ENCODE measurements at regions not wholly inside any gene's neighbourhood (a gene's known extent, or its start where the extent isn't known, plus 50 kb on each side); places are given as distances from the start of the nearest gene placed in this dataset.

DNA sequence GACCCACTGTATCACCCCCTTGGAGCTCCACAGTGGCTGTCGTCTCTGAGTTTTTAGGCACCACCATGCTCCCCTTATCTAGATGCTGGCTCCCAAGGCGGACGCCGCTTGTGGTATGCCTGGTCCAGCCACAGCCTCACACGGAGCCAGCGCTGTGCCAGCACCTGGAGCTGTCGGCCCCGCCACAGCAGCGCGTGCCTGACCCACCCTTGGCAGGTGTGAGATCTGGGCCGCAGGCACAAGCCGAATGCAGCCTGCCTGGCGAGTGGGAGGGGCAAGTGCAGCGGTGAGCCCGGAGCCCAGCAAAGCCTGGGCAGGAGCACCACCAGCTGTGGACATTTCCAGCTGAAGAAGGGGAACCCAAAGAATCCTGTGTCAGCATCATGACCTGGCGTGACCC lies 91.9 kb upstream of the BACE2 start:
- TF ChIP-seq CTCF (IDR thresholded peaks at IDR 0.05; ENCODE audit: poor library complexity, severe bottlenecking) (no peak), RAD21 (conservative IDR thresholded peaks at IDR 0.05) (no peak), EZH2 (IDR thresholded peaks at IDR 0.05; ENCODE audit: borderline replicate concordance, insufficient read depth, low read length, poor library complexity, severe bottlenecking) (no peak), POLR2AphosphoS5 (IDR thresholded peaks at IDR 0.05) (no peak), SMC3 (conservative IDR thresholded peaks at IDR 0.05; ENCODE audit: poor library complexity) (no peak)
